Stimulated activated CD4-positive, alpha-beta T cell treated with anti-CD3 and anti-CD28 coated beads, Interleukin-4, amount 100 ng/mL, for 24 hours (primary cell): ENCODE measurements at regions not wholly inside any gene's neighbourhood (a gene's known extent, or its start where the extent isn't known, plus 50 kb on each side); places are given as distances from the start of the nearest gene placed in this dataset.

Experiments used
- DNase-seq: peaks from one replicate; pipeline ENCODE4 v3.0.0-alpha.2; 2020

- no peak for DNase-seq
Measured at GRCh38 chr20:50314678-50315335, 124.2 kb downstream of the CEBPB start.

DNA sequence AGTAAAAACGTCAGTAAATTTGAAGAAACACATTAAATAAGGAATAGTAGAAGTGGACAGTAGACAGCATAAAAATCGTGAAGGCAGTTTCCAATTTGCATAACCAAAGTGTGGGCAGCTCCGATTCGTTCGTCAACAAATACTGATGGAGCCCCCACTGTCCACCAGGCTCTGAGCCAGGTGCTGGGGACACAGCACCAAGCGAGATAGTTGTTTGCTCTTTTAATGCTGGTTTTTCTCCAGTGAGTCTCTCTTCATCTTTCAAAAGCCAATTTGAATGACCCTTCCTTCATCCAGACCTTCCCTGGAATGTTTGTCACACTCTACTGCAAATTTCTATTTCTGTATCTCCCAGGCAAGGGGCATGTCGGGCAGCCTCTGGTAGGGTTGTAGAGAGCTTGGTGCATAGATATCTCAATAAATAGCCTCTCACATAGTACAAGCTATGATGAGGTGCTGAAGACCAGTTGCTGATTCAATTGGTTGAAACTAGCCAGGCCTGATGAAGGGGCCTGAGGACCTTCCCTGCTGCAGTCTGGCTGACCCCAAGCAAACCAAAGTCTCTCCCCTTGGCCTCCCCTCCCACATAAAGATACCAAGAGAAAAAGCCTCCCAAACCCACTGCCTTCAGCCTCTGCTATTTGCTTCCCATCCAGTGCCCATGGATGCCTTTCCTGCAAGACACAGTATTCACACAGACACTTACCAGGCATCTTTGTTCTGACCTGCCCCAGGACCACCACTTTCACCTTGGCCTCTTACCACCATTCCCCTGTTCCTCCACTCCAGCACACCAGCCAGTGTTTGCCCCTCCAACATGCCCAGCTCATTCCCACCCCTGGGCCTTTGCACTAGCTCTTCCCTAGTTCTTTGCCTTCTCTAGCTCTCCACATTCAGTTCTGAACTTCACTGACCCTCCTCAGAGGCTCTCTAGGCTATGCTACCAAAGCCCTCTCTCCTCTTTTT is 125.2 kb downstream of the CEBPB start:
- DNase-seq, result no peak

DNA sequence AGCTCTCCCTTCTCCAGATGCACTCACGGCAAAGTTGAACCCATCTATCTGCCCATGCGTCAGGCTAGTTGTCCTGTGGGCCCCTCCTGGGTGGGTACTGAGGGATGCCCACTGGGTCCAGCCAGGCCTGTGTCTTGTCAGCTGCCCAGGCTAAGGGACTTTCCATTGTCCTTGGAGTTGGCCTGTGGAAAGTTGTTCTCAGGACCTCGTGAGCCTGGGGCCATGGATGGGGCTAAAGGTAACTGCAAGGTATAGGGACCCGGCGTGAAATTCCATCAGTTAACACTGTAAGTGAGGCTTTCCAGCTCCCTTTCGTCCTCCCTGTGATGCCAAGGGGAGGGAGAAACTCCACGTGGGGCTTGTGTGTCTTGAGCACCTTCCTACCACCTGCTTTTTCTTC is 126.5 kb downstream of the CEBPB start:
- DNase-seq, result no peak

GRCh38 chr20:50317609-50318008 is 127.0 kb downstream of the CEBPB start:
- DNase-seq, result no peak

- DNase-seq, result no peak
Measured at GRCh38 chr20:50318710-50319109, 128.1 kb downstream of the CEBPB start.

DNA sequence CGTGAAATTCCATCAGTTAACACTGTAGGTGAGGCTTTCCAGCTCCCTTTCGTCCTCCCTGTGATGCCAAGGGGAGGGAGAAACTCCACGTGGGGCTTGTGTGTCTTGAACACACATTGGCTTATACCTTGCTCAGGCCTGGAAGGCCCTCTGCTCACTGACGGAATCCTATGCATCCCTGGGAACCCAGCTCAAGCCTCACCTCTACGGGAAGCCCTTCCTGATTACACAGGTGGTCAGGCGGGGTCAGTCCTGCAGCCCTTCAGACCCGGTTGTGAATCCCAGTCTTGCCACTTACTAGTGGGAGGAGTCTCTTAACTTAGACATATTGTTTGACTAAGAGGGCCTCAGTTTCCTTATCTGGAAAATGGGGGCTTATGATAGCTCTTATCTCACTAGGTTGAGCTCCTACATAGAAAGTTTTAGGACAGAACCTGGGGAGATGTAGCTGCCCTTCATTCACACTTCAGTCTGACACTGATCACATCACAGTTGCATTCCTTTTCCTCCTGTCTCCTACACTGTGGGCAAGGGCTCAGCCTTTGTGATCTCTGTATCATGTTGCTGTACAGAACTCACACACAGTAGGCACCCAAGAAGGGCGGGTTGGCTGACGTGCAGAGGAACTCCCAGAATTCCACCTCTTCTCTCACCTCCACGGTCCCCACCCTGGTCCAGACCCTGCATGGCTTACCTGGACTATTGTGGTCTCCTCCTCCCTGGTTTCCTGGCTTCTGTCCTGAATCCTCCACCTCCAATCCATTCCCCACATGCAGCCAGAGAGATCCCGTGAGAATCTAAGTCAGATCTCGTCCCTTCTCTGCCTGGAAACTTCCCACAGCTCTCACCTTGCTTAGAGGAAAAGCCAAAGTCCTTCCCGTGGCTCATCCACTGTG is 129.6 kb downstream of the CEBPB start:
- DNase-seq, result no peak

DNA sequence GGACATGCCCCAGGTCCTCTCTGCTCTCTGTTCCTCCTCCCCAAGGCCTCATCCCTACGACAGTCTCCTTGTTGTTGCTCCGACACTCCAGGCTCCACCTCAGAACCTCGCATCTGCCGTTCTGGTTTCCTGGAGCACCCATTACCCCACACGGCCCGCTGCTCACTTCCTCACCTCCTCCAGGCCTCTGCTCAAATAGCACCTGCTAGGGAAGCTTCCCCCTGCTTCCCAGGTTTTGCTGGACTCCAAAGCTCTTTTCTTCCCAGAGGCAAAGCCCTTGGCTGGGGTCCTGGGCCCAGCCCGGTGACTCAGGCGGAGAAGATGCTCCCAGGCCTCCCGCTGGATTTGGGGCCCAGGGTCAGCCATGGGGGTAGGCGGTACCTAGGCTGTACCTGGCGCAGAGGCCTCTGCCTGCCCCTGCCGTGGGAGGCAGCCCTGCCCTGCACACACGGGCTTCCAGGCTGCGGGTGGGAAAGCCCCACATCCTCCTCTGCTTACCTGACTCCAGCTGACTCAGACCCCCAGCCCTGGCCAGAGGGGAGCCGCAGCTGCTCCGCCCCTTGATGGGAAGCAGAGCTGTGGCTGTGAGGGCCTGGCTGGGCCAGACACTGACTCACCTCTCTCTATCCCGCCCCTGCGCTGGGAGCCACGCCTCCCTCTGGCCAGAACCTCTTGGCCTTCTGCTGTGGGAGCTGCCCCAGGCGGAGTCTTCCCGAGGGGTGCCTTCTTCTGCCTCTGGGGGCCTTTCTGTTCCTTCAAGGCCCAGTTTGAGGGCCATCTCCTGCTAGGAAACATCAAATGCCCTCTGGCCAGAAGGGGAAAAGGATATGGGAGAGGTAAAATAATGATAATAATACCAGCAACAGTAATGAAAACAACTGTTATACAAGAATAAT is 130.5 kb downstream of the CEBPB start:
- no peak for DNase-seq

- DNase-seq, result no peak
Measured at GRCh38 chr20:50321797-50322480, 131.3 kb downstream of the CEBPB start.

DNA sequence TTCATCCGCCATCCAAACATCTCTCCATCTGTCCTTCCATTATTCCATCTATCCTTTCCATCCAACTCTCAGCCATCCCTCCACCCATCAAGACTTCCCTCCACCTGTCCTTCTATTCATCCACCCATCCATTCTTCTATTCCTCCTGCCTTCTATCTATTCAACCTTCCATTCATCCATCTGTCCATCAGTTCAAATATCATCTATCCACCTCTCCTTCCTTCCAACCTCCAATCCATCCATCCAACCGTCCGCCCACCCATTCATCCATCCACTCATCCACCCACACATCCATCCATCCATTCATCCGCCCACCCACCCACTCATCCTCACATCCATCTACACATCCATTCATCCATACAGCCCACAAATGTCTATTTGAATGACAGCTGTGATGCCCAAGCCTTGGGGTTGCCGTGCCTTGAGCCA is 132.1 kb downstream of the CEBPB start:
- no peak for DNase-seq

DNA sequence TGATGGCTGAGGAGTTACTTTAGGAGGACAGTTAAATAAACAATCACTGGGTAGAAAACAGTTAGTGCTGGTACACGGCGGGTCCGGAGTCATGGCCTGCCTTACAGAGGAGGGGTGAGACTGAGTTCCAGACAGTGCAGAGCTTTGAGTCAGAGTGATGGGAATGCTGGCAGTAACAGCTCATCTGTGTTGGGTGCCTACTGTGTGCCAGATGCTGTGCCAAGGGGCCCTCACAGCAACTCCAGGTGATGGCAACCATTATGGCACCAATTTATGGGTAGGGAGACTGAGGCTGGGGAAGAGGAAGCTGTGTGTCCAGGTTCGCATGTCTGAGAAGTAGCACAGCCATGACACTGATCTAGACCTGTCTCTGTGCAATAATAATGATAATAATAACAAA is 132.6 kb downstream of the CEBPB start:
- no peak for DNase-seq

DNA sequence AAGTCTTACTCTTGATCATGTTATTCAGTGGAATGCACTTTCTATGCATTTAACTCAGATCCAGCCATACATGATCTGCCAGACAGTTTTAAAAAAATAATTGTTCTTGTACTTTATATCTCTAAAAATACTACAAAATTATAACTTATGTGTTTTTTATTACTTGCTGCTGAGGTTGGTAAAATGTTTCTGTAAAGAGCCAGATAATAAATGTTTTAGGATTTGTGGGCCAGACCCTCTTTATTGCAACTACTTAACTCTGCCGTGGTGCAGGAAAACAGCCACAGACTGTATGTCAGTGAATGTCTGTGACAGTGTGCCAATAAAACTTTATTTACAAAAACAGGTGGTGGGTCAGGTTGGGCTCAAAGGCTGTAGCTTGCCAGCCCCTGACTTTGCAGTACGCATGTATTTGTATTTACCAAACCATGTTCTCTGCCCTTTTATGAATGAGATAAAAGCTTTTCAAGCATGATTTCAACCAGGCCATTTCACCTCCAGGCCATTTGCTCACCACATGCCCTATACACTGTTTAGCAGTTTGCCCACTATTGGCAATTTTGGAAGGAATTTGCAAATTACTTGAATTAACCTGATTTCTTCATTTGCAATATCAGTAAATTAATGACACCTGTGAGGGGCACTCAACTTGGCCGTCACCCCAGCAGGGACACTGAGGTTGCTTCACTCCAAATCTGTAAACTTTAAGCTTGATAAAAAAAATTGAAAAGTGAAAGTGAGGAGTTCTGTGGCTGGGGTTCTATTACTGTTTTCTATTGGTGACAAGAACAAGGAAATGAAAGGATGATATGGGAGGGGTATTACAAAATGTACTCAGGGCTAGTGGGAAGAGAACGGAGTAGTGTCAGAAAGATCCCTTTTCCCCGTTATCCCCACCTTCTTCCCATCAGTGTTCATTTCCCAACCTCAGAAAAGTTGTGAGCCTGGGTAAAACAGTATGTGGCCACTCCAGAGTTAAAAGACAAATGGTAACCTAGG is 133.4 kb downstream of the CEBPB start:
- no peak for DNase-seq

GRCh38 chr20:50325215-50325614 is 134.6 kb downstream of the CEBPB start:
- DNase-seq, result no peak

DNA sequence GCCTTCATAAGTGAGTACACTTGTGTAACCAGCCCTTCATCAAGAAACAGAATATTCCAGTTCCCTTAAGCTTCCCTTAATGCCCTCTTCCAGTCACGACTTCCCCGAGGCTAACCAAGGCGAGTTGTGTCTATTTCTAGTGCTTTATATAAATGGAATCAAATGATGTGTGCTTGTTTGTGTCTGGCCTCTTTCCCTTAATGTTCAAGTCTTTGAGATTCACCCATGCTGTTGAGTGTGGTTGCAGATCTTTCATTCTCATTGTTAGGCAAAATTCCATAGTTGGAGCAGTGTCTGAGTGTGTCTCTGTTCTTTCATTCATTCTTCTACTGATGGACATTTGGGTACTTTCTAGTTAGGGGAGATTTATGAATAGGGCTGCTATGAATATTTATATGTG is 135.0 kb downstream of the CEBPB start:
- no peak for DNase-seq

DNA sequence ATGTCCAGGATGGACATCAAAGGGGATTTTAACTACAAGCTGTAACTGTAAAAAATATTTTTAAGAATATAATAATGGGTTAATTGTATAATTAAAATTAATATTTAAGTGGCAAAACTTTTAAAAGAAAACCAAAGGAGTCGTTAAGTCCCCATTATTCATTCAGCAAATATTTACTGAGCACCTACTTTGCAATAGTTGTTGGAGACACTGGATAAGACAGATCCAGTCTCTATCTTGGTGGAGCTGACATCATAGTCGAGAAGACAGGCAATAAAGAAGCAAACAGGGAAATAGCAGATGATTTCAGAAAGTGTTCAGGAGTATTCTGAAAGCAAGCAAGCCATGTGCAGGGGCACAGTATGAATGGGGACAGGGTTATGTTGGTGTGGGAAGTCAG is 137.0 kb downstream of the CEBPB start:
- DNase-seq, result no peak

DNA sequence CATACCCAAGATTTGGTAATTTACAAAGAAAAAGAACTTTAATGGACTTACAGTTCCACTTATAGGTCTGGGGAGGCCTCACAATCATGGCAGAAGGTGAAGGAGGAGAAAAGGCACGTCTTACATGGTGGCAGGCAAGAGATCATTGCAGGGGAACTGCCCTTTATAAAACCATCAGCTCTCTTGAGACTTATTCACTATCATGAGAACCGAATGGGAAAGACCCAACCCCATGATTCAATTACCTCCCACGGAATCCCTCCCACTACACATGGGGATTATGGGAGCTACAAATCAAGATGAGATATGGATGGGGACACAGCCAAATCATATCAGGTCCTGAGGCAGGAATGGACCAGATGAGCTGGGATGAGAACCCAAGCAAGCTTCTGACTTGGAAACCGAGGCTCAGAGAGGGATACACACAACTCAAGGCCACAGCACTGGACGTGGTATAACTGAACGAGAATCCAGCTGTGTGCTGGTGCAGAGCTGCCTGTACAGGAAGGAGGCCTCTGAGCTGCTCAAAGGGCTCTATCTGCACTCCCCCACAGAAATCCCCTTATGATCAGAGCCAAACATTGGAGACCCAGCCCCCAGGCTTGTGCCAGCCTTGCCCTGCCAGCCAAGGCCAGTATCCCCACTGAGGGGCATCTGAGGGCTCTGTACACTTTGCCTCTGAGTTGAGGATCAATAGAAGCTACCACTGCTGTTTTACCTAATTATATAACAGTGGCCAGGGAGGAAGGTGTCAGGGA is 137.8 kb downstream of the CEBPB start:
- no peak for DNase-seq

DNA sequence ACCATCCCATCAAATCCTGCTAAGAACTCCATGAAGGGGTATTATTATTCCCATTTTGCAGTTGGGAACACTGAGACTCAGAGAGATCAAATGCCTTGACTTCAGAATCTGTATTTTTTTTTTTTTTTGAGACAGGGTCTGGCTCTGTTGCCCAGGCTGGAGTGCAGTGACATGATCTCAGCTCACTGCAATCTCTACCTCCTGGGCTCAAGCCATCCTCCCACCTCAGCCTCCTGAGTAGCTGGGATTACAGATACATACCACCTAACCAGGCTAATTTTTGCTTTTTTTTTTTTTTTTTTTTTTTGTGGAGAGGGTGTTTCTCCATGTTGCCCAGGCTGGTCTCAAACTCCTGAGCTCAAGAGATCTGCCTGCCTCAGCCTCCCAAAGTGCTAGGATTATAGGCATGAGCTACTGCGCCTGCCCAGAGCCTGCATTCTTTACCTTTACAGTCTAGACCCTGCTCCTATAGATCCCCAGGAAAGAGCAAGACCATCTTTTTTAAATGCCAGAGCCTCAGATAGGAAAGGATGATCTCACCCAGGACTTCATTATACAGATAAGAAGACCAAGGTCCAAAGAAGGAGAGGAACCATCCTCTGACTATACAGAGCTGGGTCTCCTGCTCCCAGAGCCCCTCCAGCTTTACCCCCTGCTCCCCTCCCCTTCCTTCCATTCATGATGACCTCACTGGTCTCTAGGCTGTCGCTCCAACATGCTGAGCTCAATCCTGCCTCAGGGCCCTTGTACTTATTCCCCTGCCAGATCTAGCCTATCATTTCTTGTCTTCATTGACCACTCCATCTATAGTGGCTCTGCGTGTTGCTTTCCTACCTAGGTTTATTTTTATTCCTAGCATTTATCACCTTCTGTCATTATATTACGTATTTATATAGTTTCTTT is 138.6 kb downstream of the CEBPB start:
- DNase-seq, result no peak

GRCh38 chr20:50329981-50330503 is 139.4 kb downstream of the CEBPB start:
- no peak for DNase-seq
